HG02943 (cell line): ENCODE measurements at regions not wholly inside any gene's neighbourhood (a gene's known extent, or its start where the extent isn't known, plus 50 kb on each side); places are given as distances from the start of the nearest gene placed in this dataset.

Experiments used
- ATAC-seq: cut with Tn5 transposase; IDR thresholded peaks from one replicate; pipeline ENCODE4 v1.9.1; 2021; ENCODE audit warnings: mild to moderate bottlenecking, low read depth, moderate library complexity; ENCODE audit not compliant: unreplicated experiment

DNA sequence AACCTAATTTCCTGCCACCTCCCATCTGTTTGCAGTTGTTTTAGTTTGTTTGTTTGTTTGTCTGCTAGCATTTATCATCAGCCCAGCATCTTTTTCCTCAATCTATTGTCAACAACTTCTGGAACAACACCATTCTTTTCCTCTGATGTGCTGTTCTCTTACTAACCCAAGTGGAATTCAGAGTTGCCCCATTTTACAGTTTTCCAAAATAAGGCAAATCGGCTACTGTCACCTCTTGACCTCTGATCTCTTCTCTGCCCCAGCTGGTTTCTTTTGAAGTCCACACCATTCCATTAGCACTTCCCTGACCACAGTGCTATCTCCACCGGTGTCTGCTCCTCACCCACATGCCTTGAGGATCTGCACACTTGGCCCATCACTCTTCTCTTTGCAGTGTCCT, 102.4 kb downstream of the EFNB2 start:
- no peak for ATAC-seq

DNA sequence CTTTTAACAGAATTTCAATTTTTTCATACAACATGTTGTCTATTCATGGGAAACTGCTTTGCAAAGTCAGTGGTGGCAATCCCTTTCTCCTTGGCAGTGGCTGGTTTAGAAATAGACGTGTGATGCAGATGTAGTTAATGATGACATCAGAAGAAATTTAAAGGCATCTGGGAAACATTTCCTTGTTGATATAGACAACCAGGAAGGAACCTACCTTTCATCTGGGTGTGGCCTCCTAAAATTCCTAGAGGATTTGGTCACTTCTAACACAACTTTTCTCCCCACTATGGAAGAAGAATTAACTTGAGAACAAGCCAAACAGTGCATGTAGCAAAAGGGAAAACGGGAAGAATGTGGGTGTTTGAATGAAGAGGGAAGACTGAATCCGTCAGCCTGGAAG, 102.8 kb downstream of the EFNB2 start:
- ATAC-seq = no peak

DNA sequence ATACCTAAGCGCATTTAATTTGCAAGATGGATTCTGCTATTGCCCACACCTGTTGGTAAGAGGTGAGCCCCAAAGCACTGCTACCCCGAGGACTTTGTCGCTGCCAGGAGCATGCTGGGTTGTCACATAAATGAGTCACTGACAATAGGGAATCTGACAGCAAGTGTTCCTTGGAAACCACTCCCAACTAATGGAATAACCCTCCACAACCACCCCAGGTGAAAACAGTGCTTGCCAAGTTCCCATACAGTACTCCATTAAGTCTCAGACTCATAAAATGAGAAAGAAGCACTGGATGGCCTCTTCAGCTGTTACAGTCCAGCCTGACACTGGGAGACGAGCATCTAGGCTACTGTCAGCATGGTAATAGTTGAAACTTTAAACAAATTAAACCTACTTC, 108.6 kb downstream of the EFNB2 start:
- ATAC-seq = no peak

DNA sequence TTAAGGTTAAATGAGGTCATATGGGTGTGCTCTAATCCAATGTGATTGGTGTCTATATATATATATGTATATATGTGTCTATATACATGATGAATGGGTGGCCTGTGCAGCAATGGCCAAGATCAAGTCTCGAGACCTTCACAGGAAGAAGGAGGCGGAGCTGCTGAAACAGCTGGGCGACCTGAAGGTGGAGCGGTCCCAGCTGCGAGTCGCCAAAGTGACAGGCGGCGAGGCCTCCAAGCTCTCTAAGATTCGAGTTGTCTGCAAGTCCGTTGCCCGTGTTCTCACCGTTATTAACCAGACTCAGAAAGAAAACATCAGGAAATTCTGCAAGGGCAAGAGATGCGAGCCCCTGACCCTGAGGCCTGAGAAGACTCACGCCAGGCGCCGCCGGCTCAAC, 109.8 kb downstream of the EFNB2 start:
- no peak for ATAC-seq

DNA sequence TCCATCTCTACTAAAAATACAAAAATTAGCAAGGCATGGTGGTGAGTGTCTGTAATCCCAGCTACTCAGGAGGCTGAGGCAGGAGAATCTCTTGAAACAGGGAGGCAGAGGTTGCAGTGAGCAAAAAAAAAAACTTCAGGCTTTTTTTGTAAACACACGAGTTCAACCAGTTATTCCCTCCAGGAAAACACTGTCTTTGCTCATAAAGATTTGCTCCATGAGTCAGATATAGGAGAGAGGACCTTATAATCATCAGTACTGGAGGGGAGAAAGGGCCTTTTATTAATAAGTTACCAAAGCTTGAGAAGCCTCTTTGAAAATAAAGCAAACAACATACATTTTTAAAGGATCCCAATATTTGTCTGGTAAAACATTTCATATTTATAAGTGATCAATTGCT, 110.7 kb downstream of the EFNB2 start:
- no peak for ATAC-seq

DNA sequence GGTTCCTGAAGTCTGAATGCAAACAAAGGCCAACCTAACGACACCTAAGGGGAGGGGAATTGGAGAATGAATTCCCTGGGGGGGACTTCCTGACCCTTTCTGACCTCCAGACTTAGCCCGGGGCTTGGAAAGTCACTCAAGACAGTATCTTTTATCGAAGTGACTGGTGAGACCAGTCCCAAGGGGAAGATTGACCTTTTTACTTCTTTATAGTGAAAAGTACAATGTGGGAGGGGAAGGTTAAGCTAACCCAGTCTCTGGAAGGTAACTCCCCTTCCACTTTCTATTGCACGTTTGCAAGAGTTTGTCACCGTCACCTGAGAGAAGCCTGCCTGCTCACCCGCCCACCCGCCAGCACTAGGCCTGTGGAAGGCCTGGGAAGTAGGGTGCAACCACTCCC, 111.9 kb downstream of the EFNB2 start:
- ATAC-seq = no peak

DNA sequence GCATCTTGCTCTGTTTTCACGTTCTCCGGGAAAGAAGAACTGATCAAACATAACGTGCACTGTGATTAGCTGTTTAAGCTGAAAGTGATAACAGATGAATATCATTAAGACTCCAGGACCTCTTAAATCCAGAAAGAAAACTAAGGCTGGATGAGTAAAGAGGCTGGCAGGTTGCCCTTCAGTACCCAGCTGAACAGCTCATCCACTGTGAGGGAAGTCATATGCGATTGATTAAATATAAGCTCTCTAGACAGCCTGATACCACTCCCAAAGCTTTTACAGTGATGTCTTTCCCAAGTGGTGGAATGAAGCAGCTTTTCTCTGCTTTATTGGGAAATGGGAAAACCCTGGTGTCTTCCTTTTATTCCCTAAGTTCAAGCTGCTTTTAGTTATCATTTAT, 116.9 kb downstream of the EFNB2 start:
- no peak for ATAC-seq

DNA sequence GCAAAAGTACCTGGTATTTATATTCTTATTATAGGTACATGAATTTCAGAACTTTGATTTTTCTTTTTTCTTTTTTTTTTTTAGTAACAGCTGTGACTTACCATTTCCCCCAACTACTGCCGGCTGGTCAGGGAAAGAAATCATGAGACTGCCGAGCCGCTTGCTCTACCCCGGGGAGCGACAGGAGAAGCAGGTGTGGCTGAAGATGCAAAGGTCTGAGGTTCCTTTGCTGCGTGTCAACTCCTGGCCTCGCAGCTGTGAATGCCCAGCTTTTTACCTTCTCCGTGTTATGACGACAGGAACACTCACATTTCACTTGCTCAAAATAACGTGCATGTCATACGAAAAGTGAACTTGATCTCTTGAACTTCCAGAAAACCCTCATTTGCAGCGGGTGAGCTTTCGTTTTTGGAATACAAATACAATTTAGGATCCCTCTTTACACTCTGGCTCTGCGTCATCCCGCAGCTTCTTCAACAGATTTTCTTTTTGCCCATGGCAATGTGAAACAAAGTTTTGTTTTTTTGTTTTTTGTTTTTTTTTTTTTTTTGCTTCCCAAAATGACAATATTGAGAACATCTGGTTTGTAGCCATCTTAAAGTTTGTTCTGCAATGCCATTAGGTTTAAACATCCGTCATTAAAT, 117.9 kb downstream of the EFNB2 start:
- ATAC-seq = no peak

DNA sequence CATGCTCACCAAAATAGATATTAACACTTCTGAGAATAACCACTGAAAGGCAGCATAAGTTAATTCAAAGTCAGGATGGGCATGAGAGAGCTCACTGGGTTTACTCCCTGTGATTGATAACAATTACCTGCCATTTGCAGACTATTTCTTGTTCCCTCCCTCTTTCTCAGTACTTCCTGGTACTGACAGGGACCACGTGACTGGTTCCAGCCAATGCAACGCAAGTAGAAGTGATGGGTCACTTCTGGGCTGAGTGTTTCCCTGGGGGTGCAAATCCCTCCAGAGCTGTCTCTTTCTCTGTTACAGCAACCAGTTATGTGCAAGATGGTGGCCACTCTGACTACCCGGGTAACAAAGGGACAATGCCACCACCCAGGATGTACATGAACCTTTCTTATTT, 118.8 kb downstream of the EFNB2 start:
- no peak for ATAC-seq

DNA sequence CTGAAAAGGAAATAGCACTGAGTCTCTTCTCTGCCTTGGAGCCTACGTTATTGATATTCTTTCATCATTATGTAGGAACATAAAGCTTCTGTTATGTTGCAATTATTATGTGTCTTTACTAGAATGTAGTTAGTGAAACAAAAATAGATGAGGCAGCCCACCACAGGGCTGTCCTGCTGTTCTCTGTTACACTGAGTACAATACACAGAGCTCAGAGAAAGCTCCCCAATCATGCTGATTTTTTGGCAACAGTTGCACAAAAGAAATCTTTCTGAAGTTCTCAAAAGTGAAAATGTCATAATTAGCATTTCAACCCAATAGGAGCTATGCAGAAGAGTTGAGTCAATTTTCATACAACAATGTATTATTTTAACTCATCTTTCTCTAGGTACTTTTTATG, 119.5 kb downstream of the EFNB2 start:
- no peak for ATAC-seq

DNA sequence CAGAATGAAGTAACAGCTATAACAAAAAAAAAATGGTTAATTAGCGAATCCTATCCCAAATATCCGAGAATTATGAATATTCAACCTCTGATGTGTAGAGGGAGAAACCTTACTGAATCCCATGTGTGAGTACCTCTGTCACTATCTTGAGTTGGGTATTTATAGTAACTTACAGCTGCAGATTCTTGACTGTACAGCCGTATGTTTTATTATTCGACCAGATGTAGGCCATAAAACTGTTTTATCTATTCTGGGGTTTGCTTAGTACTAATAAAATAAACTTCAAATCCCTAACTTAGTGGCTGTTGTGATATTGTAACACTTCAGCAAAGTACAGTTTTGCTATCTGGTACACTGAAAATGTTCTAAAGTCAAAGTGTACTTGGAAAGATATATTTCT, 120.0 kb downstream of the EFNB2 start:
- ATAC-seq = no peak

DNA sequence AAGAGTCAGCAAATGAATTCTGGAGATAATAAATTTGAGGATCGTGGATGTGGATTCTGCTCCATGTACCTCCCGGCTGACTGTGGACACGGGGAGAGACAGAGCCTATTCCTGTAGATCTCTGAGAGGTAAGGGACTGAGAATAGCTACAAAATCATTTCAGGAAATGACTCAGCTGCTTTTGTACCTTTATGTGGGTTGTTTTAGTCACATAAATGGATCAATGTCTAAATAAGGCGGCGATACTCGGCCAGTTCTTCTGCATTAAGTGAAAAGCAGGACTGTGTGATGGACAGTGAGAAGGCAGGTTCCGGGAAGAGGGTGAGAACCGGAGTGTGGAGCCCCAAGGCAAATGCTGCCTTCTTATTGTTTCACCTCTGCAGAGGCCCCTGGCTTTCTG, 128.1 kb downstream of the EFNB2 start:
- ATAC-seq = no peak

DNA sequence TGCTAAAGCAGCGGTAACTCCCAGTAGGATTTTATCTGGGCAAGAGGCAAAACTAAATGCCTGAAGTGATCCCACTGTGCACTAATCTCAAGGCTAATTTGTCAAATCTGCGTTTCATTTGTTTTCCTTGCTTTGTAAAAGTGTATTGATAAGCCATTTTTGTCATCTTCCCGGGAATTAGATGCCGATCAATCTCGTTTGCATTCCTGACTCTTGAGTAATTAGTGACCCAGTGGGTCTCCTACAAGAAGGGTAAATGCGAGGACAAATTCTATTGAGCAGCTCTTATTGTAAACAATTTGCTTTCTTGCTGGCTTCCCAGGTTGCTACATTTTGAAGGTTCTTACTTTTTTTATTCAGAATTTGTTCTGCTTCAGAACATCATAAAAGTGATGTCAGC, 129.7 kb downstream of the EFNB2 start:
- no peak for ATAC-seq

DNA sequence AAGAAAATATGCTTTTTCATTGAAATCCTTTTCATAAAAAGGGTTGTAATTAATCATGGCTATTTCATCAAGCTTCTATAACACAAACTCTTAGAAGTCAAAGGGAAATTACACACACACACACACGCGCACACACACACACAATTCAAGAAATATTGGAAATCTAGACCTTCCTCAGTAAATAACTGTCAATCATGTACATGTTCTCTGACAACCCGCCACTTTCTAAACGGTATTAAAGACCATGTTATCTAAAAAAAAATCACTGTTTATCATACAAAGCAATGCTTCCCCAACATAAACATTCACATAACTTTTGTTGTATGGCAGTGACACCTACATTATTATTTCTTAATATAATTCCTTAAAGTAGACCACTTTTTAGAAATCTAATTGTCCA, 132.2 kb downstream of the EFNB2 start:
- ATAC-seq = no peak

DNA sequence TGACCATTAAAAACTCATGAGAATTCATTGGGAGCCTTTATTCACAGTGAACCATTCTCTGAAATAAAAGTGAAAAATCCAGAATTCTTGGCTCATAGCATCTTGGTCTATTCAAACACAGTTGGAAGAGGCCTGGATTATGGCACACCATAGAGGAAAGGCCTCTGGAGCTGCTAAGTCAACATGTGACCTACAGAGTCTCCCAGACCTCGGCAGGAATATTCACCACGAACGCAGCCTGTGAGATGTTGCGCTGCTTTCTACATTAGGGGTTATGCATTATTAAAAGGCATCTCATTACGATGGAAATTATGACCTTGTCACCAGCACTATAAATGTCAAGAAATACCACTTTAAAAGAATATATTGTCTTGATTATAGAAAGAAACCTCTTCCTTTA, 132.6 kb downstream of the EFNB2 start:
- ATAC-seq = no peak

DNA sequence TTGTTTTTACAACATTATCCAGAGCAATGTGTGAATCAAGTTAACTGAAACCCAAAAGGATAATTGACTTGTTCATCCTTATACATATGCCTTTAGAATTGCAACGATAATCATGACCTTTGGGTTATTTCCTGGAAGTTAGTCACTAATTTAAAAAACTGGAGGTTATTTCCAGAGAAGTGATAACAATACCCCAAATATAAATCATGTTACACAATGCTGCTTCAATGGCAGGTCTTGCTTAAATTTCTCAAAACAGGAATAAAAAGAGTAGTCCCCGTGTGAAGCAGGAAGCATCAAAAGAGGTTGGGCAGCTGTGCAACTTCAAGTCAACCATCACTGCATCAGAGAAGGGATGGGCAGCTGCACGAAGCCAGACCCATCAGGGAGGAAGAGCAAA, 134.4 kb downstream of the EFNB2 start:
- ATAC-seq = no peak

DNA sequence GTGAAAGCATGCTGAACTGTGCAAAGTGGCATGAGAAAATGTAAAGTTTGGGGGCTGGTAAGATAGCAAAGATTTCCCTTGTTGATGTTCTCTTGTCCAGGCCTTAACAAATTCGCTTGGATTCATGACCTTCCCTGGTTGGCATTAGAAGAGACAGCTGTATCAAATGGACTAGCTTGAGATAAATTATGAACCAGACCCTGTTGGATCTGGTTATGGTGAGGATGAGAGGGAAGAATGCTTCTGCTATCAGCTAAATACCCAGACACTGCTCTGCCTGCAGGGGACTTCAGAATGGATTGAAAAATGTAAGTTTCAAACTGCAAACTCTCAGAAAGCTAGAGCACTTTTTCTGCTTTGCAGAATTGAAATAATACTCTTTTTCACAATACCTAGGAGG, 135.2 kb downstream of the EFNB2 start:
- ATAC-seq = no peak

DNA sequence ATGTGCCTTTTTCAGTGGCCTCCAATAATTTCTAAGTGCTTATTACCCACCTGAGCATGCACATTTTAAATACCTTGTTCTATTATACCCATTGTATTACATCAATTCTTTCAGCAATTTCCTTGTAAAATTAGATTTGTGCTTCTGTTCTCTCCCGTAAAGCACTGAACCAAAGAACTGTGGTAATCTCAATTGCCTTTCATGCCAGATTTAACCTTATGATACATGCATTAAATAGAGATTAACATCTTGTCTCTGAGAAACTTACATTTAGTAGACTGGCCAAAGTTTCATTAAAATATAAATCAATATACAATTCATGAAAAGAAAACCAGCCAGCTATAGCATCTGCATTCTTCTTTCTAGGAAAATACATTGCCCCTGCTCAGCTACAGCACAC, 137.2 kb downstream of the EFNB2 start:
- no peak for ATAC-seq

DNA sequence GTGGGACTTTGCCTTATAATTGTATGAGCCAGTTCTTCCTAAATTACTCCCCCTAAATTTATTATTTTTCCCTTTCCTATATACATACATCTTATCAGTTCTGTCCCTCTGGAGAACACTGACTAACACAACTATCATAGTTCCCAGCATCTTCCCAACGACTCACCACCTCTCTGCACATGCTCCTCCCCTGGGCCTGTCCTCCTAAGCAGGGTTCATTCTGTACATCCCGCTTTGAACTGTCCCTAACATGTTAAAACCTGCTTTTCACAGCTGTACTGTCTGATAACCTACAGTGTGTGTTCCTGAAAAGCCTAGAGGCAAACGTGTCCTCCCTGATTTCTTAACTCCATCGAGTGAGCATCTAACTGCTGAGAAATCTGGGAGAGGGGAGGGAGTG, 141.7 kb downstream of the EFNB2 start:
- ATAC-seq = no peak

DNA sequence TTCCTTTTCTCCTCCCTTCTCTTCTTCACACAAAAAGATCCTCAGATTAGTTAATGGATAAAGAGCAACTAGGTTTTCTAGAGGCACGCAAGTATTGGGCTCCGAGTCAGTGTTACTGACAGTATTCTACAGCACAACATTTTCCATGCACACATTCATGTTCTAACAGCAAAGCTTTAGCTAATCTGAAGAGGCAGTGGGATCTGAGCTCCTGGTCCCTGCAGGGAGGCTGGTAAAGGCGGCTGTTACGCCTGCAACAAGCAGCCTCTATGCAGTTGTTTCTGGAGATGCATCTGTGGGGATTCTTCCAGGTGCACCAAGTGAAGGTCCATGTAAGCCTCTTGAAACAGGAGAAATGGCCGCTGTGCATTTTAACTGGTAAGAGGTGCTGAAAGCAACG, 143.8 kb downstream of the EFNB2 start:
- no peak for ATAC-seq

DNA sequence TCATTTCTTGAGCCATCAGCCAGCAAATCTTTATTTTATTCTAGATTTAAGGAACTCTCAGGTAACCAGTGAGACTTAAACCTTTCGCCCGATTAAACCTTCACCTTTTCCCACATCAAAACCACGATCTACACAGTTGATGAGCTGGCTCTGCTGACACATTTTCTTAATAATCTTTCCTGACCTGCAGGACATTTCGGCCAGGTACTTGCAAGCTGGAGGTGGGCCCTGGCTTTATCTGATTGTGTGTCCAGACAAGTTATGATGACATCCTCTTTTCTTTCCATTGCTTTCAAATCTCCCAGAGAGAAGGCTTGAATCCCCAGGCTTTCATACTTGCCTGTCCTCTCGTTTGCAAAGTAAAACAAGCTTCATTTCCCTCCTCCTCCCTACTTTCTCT, 144.2 kb downstream of the EFNB2 start:
- no peak for ATAC-seq

DNA sequence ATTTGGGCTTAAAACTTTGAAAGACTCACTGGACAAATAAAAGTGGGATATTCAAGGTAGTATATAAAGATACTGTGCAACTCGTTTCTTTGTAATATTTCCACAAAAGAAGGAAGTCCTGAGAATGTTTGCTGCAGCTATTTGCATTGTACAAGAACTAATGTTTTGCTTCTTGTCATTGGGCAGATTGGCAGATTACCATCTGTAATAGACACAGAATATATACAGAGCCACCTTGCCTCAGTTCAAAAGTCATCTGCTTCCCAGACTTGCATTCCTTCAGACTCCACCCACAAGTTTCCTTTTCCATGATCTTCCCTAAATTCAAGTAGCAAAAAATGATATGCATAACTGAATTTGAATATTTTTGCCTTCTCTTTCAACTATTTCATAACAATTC, 145.1 kb downstream of the EFNB2 start:
- no peak for ATAC-seq

DNA sequence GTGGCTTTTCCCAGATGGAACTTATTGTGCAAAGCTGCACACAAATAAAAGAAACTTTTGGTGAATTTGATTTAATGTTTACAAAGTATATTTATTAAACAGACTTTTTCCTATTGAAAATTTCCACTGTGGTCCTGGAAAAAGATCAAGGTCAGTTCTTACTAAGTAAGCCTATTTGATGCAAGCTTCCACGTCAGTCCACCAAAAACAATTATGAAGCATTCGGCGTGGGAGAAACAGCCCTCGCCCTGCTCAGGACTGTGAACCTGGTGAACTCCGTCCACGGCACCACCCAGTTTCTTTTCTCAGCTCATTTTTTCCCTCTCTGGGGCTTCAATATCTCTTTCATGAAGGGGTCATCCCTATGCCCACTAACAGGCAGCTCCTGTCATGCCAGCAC, 149.8 kb downstream of the EFNB2 start:
- no peak for ATAC-seq
